AG04449 (cell line): ENCODE measurements at regions not wholly inside any gene's neighbourhood (a gene's known extent, or its start where the extent isn't known, plus 50 kb on each side); places are given as distances from the start of the nearest gene placed in this dataset.

Experiments
- CTCF ChIA-PET: fragments of 350-600 bp; formaldehyde crosslinking; extraction: SDS; loops from one replicate; lab custom pipeline; 2021; ENCODE audit warnings: antibody characterized with exemption; lab: Yijun Ruan, JAX
- POLR2A ChIA-PET: fragments of 400-600, 350-600 bp; formaldehyde crosslinking; extraction: SDS; loops from one replicate; lab custom pipeline; 2020; ENCODE audit warnings: antibody characterized with exemption, inconsistent platforms; lab: Yijun Ruan, JAX
- DNase-seq: peaks from one replicate; pipeline ENCODE4 v3.0.0-alpha.2; 2010; ENCODE audit warnings: low read depth, low spot score
- H3K4me3 ChIP-seq: 2 replicates; pipeline ENCODE4 v1.5.1; 2011; ENCODE audit warnings: low read depth, mild to moderate bottlenecking, control low read depth, low read length
- TF ChIP-seq, protein P1 (sequence below): IDR thresholded peaks from one replicate; pipeline ENCODE4 v1.5.1; 2011; ENCODE audit warnings: mild to moderate bottlenecking, moderate library complexity, low read length, control low read depth, inconsistent platforms; ENCODE audit not compliant: insufficient read depth; ENCODE audit errors: missing control alignments

- TF ChIP-seq, protein P1, sequence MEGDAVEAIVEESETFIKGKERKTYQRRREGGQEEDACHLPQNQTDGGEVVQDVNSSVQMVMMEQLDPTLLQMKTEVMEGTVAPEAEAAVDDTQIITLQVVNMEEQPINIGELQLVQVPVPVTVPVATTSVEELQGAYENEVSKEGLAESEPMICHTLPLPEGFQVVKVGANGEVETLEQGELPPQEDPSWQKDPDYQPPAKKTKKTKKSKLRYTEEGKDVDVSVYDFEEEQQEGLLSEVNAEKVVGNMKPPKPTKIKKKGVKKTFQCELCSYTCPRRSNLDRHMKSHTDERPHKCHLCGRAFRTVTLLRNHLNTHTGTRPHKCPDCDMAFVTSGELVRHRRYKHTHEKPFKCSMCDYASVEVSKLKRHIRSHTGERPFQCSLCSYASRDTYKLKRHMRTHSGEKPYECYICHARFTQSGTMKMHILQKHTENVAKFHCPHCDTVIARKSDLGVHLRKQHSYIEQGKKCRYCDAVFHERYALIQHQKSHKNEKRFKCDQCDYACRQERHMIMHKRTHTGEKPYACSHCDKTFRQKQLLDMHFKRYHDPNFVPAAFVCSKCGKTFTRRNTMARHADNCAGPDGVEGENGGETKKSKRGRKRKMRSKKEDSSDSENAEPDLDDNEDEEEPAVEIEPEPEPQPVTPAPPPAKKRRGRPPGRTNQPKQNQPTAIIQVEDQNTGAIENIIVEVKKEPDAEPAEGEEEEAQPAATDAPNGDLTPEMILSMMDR = no peak
- POLR2A ChIA-PET = no interaction called here
- no peak for DNase-seq
- H3K4me3 ChIP-seq = no peak overlapping the region
- CTCF ChIA-PET = no interaction called here
Measured at GRCh38 chr3:6770397-6770690, 90.6 kb upstream of the GRM7 start.

GRCh38 chr3:6771171-6771570, 89.7 kb upstream of the GRM7 start:
- TF ChIP-seq, protein P1 = no peak
- ChIA-PET CTCF (no interaction called here), POLR2A (no interaction called here)
- H3K4me3 ChIP-seq = no peak overlapping the region
- DNase-seq = no peak

GRCh38 chr3:6779140-6779539, 81.8 kb upstream of the GRM7 start:
- H3K4me3 ChIP-seq = no peak overlapping the region
- ChIA-PET CTCF (no interaction called here), POLR2A (no interaction called here)
- DNase-seq = no peak
- TF ChIP-seq, protein P1 = no peak

GRCh38 chr3:6781092-6781491, 79.8 kb upstream of the GRM7 start:
- POLR2A ChIA-PET = no interaction called here
- TF ChIP-seq, protein P1 = no peak
- DNase-seq = no peak
- CTCF ChIA-PET = no interaction called here
- H3K4me3 ChIP-seq = no peak overlapping the region

GRCh38 chr3:6785726-6786125, 75.2 kb upstream of the GRM7 start:
- CTCF ChIA-PET = no interaction called here
- no peak for DNase-seq
- POLR2A ChIA-PET = no interaction called here
- TF ChIP-seq, protein P1 = no peak
- no peak overlapping the region for H3K4me3 ChIP-seq

GRCh38 chr3:6791161-6791560, 69.8 kb upstream of the GRM7 start:
- POLR2A ChIA-PET = no interaction called here
- no peak overlapping the region for H3K4me3 ChIP-seq
- DNase-seq = no peak
- CTCF ChIA-PET = no interaction called here
- TF ChIP-seq, protein P1 = no peak
